BLaER1 treated with 17β-estradiol and CSF1 and Interleukin-3, amounts not matched to agents 10 nM and 100 nM (cell line): ENCODE measurements at regions not wholly inside any gene's neighbourhood (a gene's known extent, or its start where the extent isn't known, plus 50 kb on each side); places are given as distances from the start of the nearest gene placed in this dataset.

ENCODE experiments used
- H3K27ac ChIP-seq, 11 experiments: shearing (Covaris generic); formaldehyde crosslinking; 2 replicates each; pipeline ENCODE4 v1.8.1; 2022
- H3K27me3 ChIP-seq, 11 experiments: shearing (Covaris generic); formaldehyde crosslinking; 2 replicates each; pipeline ENCODE4 v1.8.1; 2022
- H3K36me3 ChIP-seq, 11 experiments: shearing (Covaris generic); formaldehyde crosslinking; 2 replicates each; pipeline ENCODE4 v1.8.1; 2022
- H3K4me1 ChIP-seq, 10 experiments: shearing (Covaris generic); formaldehyde crosslinking; 2 replicates each; pipeline ENCODE4 v1.8.1; 2022
- H3K4me2 ChIP-seq, 11 experiments: shearing (Covaris generic); formaldehyde crosslinking; 2 replicates each; pipeline ENCODE4 v1.8.1; 2022
- H3K4me3 ChIP-seq, 10 experiments: shearing (Covaris generic); formaldehyde crosslinking; 2 replicates each; pipeline ENCODE4 v1.8.1; 2022
- H3K9ac ChIP-seq, 11 experiments: shearing (Covaris generic); formaldehyde crosslinking; 2 replicates each; pipeline ENCODE4 v1.8.1; 2022
- H3K9me3 ChIP-seq, 11 experiments: shearing (Covaris generic); formaldehyde crosslinking; replicated peaks in 1 of 11; 2 replicates each; pipeline ENCODE4 v1.8.1; 2022
- H4K20me1 ChIP-seq, 11 experiments: shearing (Covaris generic); formaldehyde crosslinking; 2 replicates each; pipeline ENCODE4 v1.8.1; 2022
- Cebpa-rat ChIP-seq, 11 experiments: shearing (Covaris generic); IDR thresholded peaks; 2 replicates each; pipeline ENCODE4 v1.8.1; 2022

DNA sequence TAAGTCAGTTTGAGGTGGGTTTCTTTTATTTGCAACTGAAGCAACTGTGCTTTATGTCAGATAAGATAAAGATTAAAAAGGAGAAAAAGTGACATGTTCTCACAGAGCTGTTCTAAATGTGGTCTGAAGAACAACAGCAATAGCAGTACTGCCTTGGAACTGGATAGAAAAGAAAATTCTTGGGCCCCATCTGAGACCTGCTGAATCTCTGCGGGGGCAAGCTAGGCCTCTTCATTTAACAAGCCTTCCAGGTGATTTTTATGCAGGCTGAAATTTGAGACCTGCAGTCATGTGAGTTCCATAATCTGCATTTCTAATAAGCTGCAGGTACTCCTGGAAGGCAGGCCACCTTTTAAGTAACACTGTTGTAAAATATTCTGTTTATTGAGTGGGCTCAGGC is 91.4 kb upstream of the CTSC start:
- H4K20me1 ChIP-seq, result no peaks in the 10 kb centered on the region
- H3K27me3 ChIP-seq, result no peaks in the 10 kb centered on the region
- peaks cover 0 to 11% (median 2%) of the 10 kb centered on the region in 11 experiments; a peak in 9 of 22 replicates for H3K9me3 ChIP-seq
- H3K36me3 ChIP-seq, result no peaks in the 10 kb centered on the region
- no peak overlapping the region for H3K9ac ChIP-seq
- no peak for TF ChIP-seq Cebpa-rat (IDR thresholded peaks at IDR 0.05)
- H3K27ac ChIP-seq, result no peak overlapping the region
- no peak overlapping the region for H3K4me2 ChIP-seq
- H3K4me1 ChIP-seq, result peaks cover 0 to 28% (median 5%) of the 10 kb centered on the region in 10 experiments; a peak in 7 of 20 replicates
- no peak overlapping the region for H3K4me3 ChIP-seq

DNA sequence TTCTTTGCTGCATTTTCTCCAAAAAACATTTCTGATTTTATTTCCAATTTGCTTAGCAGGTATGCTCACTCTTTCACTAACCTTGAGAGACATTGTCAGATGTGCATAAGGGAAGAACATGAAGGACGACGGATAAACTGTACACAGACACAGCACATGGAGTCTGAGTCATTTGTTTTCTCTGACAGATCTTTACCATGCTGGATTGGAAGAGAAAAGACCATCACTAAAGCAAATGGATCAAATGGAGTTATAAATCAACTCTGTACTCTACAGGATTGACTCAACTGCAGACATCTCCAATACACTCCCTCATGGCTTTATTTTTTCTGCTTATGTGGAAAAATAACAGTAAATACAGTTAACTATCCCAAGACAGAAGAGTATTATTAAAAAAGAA is 90.2 kb upstream of the CTSC start:
- no peak overlapping the region for H3K4me2 ChIP-seq
- H3K36me3 ChIP-seq, result 0 out of 22 replicates have a peak, but pooled peaks cover 0 to 2% (median 0%) of the 10 kb centered on the region in 11 experiments
- no peaks in the 10 kb centered on the region for H4K20me1 ChIP-seq
- peaks cover 0 to 8% (median 0%) of the 10 kb centered on the region in 11 experiments; a peak in 2 of 22 replicates for H3K9me3 ChIP-seq
- peaks cover 0 to 41% (median 5%) of the 10 kb centered on the region in 10 experiments; a peak in 8 of 20 replicates for H3K4me1 ChIP-seq
- no peak overlapping the region for H3K4me3 ChIP-seq
- H3K27me3 ChIP-seq, result no peaks in the 10 kb centered on the region
- H3K27ac ChIP-seq, result no peak overlapping the region
- no peak overlapping the region for H3K9ac ChIP-seq
- no peak for TF ChIP-seq Cebpa-rat (IDR thresholded peaks at IDR 0.05)

DNA sequence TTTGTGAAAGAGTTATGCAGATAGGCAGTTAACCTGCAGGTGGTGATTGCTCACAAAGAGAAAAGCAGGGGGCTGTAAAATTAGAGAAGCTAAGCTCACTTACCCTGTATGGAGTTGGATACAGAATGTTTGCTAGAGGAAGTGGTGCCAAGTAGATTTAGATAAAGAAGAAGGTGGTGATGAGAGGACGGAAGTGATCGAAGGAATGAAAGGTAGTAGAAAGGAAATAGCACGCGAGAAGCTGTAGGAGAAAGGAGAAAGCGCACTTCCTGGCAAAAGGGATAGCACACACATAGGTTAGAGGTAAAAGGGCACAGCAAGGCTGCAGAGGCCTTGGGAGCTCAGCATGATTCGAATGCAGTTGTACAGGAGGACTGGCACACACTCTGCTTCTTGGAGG is 87.3 kb upstream of the CTSC start:
- H3K36me3 ChIP-seq, result 0 out of 22 replicates have a peak, but pooled peaks cover 0 to 2% (median 0%) of the 10 kb centered on the region in 11 experiments
- H3K9ac ChIP-seq, result no peak overlapping the region
- peaks cover 0 to 8% (median 0%) of the 10 kb centered on the region in 11 experiments; a peak in 2 of 22 replicates for H3K9me3 ChIP-seq
- no peak overlapping the region for H3K4me3 ChIP-seq
- no peak overlapping the region for H3K27ac ChIP-seq
- TF ChIP-seq Cebpa-rat (IDR thresholded peaks at IDR 0.05), result no peak
- H3K4me1 ChIP-seq, result peaks cover 5 to 69% (median 27%) of the 10 kb centered on the region in 10 experiments; a peak in 17 of 20 replicates
- H4K20me1 ChIP-seq, result no peaks in the 10 kb centered on the region
- H3K27me3 ChIP-seq, result no peaks in the 10 kb centered on the region
- H3K4me2 ChIP-seq, result peak overlapping the region in 2 of 11 experiments; percentile 28 to 45; a peak in 2 of 22 replicates

DNA sequence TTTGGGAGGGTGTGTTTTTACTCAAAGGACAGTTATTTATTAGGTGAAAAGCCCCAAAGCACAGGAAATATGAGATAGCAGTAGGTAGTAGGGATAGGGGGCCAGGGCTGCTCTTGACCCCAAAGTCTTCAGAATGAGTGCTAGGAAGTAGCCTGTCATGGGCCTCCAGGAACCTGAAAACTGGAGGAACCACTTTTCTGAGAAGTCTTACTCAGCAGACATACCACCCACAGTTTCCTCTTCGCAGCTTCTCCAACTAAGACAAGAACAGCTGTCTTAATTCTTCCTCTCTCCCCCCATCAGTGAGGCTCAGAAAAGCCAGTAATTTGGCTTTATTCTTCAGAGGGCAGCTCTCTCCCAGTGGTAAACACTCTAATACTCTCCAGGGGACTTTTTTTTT is 84.0 kb upstream of the CTSC start:
- no peak for TF ChIP-seq Cebpa-rat (IDR thresholded peaks at IDR 0.05)
- no peaks in the 10 kb centered on the region for H4K20me1 ChIP-seq
- no peaks in the 10 kb centered on the region for H3K27me3 ChIP-seq
- H3K9ac ChIP-seq, result peak overlapping the region in 4 of 11 experiments; percentile 58 to 73 (median 63); a peak in 8 of 22 replicates
- H3K9me3 ChIP-seq, result peaks cover 0 to 11% (median 6%) of the 10 kb centered on the region in 11 experiments; a peak in 5 of 22 replicates
- H3K4me3 ChIP-seq, result peak overlapping the region in 2 of 10 experiments; percentile 12 to 18; a peak in 3 of 20 replicates
- peak overlapping the region in 10 of 11 experiments; percentile 24 to 84 (median 49); a peak in 18 of 22 replicates for H3K4me2 ChIP-seq
- peaks cover 0 to 87% (median 23%) of the 10 kb centered on the region in 10 experiments; a peak in 17 of 20 replicates for H3K4me1 ChIP-seq
- peak overlapping the region; percentile 47 to 88 (median 62); a peak in 21 of 22 replicates for H3K27ac ChIP-seq
- H3K36me3 ChIP-seq, result 0 out of 22 replicates have a peak, but pooled peaks cover 0 to 2% (median 0%) of the 10 kb centered on the region in 11 experiments

DNA sequence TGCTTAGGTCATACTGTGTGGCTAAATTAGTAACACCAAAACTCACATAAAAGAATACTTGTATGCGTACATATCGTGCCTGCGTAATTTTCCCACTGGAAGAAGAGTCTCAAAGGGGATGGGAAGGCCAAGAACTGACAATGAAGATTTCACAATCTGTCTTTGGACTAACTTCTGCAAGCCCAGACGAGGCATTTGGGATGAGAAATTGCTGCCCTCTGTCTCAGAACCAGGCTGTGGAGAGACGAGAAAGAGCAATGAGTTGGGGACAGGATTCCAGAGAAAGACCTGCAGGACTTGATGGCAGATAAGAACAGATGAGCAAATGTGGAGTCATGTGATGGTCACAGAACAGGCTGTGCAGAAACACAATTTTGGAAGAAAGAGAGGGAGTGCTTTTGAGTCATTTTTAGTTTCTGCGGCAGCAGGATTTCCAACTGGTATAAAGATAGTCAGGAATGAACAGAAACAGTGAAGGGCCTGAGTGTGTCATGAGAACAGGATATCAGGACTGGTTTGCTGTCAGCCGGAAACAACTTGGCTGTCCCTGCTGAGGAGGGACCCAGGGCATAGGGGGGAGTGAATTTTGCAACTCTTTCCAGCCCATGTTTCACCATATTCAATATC is 82.7 kb upstream of the CTSC start:
- peaks cover 5 to 88% (median 31%) of the 10 kb centered on the region in 10 experiments for H3K4me1 ChIP-seq
- peak overlapping the region in 7 of 11 experiments; percentile 47 to 88 (median 82); a peak in 9 of 22 replicates for H3K27ac ChIP-seq
- no peaks in the 10 kb centered on the region for H4K20me1 ChIP-seq
- 0 out of 22 replicates have a peak, but pooled peaks cover 0 to 2% (median 0%) of the 10 kb centered on the region in 11 experiments for H3K36me3 ChIP-seq
- no peak overlapping the region; a peak in 1 of 22 replicates for H3K9ac ChIP-seq
- peaks cover 0 to 11% (median 6%) of the 10 kb centered on the region in 11 experiments; a peak in 5 of 22 replicates for H3K9me3 ChIP-seq
- TF ChIP-seq Cebpa-rat (IDR thresholded peaks at IDR 0.05), result no peak; a peak in 1 of 22 replicates
- H3K4me3 ChIP-seq, result no peak overlapping the region
- no peaks in the 10 kb centered on the region for H3K27me3 ChIP-seq
- peak overlapping the region in 6 of 11 experiments; percentile 29 to 84 (median 63); a peak in 10 of 22 replicates for H3K4me2 ChIP-seq

DNA sequence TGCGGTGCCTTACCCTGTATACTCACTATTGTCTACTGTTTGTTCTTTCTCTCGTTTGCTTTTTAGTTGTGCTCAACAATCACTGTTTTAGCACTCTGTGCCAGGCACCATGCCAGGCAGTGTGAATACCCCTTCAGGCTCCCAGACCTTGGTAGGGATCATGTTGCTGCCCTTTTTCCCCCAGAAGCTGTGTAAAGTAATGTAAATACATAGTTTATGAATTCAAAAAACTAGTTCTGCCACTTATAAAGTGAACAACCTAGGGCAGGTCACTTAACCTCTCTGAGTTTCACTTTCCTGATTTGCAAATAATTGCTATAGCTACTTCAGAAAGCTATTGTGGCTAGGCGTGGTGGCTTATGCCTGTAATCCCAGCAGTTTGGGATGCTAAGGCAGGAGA is 81.0 kb upstream of the CTSC start:
- TF ChIP-seq Cebpa-rat (IDR thresholded peaks at IDR 0.05), result no peak
- Histone ChIP-seq H4K20me1 (no peaks in the 10 kb centered on the region), H3K27me3 (no peaks in the 10 kb centered on the region), H3K9me3 (peaks cover 0 to 11% (median 4%) of the 10 kb centered on the region in 11 experiments; a peak in 5 of 22 replicates), H3K36me3 (0 out of 22 replicates have a peak, but pooled peaks cover 0 to under 1% (median 0%) of the 10 kb centered on the region in 11 experiments), H3K4me3 (no peak overlapping the region), H3K4me2 (peak overlapping the region in 2 of 11 experiments; percentile 18 to 37; a peak in 3 of 22 replicates), H3K4me1 (peaks cover 20 to 92% (median 48%) of the 10 kb centered on the region in 10 experiments), H3K9ac (no peak overlapping the region), H3K27ac (no peak overlapping the region; a peak in 1 of 22 replicates)

DNA sequence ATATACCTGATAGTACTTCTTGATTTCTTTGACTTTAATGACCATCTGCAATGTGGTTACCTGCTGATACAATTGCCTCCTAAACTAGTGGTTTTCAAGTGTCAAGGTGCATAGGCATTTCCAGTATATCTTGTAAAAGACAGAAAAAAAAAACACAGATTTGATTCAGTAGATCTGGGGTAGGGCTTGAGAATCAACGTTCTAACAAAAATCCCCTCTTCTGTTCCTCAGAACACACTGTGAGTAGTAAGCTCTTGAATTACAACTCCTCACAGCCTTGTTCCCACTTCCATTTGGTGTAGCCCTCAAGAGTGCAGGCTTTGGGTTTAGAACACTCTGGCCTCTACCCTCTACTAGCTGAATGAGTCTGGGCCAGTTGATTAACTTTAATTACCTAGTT is 78.0 kb upstream of the CTSC start:
- Histone ChIP-seq H3K36me3 (no peaks in the 10 kb centered on the region), H3K4me3 (no peak overlapping the region; a peak in 1 of 20 replicates), H3K27me3 (no peaks in the 10 kb centered on the region), H3K4me2 (peak overlapping the region; percentile 61 to 90 (median 80)), H3K4me1 (peaks cover 20 to 69% (median 28%) of the 10 kb centered on the region in 10 experiments), H4K20me1 (no peaks in the 10 kb centered on the region), H3K9me3 (peaks cover 0 to 11% (median 5%) of the 10 kb centered on the region in 11 experiments; a peak in 6 of 22 replicates), H3K9ac (peak overlapping the region in 10 of 11 experiments; percentile 8 to 63 (median 47); a peak in 13 of 22 replicates), H3K27ac (peak overlapping the region; percentile 50 to 79 (median 76); a peak in 21 of 22 replicates)
- TF ChIP-seq Cebpa-rat (IDR thresholded peaks at IDR 0.05), result no peak

DNA sequence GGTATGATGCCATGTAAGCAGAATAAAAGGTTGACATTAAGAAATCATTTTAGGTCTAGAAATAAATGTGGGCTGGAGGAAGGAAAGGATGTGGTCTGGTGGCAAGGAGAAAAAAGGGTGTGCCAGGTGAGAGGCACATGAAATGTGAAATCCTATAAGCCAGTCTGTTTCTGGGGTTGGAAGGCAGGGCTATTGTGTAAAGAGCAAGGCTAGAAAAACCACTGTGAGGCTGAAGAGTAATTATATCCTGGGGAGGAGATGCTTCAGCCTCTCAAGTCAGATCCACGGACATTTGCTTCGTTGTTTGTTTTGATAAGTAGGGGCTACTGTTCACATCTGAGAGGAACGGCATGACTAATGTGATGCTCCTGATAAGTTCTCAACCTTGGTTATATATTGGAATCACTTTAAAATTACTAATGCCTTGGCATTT is 77.5 kb upstream of the CTSC start:
- peaks cover 20 to 64% (median 25%) of the 10 kb centered on the region in 10 experiments for H3K4me1 ChIP-seq
- no peaks in the 10 kb centered on the region for H3K36me3 ChIP-seq
- H3K9me3 ChIP-seq, result peaks cover 0 to 11% (median 5%) of the 10 kb centered on the region in 11 experiments; a peak in 6 of 22 replicates
- H3K27me3 ChIP-seq, result no peaks in the 10 kb centered on the region
- peak overlapping the region; percentile 61 to 90 (median 80) for H3K4me2 ChIP-seq
- peak in 4 of 11 experiments; percentile 20 to 47 (median 26); a peak in 1 of 22 replicates for TF ChIP-seq Cebpa-rat (IDR thresholded peaks at IDR 0.05)
- H3K9ac ChIP-seq, result peak overlapping the region; percentile 8 to 63 (median 50); a peak in 16 of 22 replicates
- H4K20me1 ChIP-seq, result no peaks in the 10 kb centered on the region
- H3K27ac ChIP-seq, result peak overlapping the region; percentile 50 to 79 (median 76); a peak in 21 of 22 replicates
- no peak overlapping the region; a peak in 1 of 20 replicates for H3K4me3 ChIP-seq
